C4-2B (cell line): ENCODE measurements at regions not wholly inside any gene's neighbourhood (a gene's known extent, or its start where the extent isn't known, plus 50 kb on each side); places are given as distances from the start of the nearest gene placed in this dataset.

Experiments used
- H3K27ac ChIP-seq: fragments of 450-650 bp; 2 replicates; pipeline ENCODE4 v1.5.1; 2017
- CTCF ChIP-seq: fragments of 450-650 bp; conservative IDR thresholded peaks from 2 replicates; pipeline ENCODE4 v1.5.1; 2017; ENCODE audit warnings: mild to moderate bottlenecking
- ZFX ChIP-seq: fragments of 450-650 bp; IDR thresholded peaks from 2 replicates; pipeline ENCODE4 v1.6.1; 2017

DNA sequence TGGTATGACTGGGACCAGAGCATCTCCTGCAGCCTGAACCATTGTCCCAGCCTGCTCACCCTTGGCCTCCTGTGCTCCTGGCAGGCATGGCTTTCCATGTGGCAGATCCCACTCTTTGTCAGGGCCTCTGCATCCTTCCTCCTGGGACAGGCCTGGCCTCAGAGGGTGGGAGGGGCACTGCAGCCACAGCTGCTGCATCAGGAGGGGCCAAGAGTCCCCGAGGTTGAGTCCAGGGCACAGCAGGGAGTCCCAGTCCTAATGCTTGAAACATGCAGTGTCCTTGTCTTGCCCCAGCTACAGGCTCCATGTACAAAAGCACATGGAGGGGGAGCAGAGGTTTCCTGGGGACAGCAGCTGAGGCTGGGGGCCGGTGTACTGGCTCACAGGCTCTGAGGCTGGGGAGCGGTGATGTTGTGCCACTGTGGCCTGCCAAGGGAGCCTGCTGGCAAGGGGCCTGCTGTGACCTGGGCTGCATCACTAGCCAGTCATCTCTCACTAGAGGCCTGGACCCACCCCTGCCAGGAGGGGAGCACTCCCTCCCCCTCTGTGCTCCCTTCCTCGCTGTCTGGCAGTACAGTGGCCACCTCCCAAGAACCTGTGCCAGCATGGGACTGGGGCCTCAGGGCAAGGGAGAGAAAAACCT, 144.8 kb downstream of the ZNF248 start:
- H3K27ac ChIP-seq, result no peak overlapping the region
- TF ChIP-seq ZFX, result no peak
- TF ChIP-seq CTCF, result no peak

DNA sequence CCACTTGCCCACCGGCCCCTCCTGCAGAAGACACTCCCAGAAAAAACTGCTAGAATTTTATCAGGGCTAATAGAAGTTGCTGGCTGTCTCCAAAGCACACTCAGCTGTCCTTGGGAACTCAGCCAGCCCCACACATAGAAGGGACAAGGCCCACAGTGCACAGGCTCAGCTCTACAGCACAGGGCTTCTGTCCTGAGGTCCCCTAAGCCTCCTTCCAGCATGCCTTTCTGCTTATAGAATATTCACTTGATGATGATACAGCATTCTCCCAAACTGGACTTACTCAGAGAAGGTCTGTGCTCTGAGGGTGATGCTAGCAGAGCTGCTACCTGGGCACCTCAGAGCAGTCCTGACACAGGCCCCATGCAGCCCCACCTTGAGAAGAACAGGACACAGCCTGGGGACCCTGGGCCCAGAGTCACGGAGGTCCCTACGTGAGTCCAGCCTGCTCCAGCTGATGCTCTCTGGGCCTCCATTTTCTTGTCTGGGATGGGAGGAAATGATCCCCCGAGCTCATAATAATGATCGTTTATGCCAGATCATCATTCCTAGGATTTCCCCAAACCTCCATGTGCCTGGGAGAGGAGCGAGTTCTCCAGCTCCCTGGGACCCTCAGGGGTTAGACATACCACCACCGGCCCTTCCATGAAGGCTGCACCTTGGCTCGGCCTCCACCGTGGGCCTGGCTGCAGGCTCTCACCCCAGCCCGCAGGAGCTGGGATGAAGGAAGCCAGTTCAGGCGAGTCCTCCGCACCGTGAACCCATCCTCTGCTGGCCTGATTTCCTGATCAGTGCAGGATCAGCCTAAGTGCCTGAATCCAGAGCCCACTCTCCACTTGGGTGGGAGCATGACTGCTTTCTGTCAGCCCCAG, 145.6 kb downstream of the ZNF248 start:
- no peak for TF ChIP-seq ZFX
- TF ChIP-seq CTCF, result no peak
- H3K27ac ChIP-seq, result no peak overlapping the region

DNA sequence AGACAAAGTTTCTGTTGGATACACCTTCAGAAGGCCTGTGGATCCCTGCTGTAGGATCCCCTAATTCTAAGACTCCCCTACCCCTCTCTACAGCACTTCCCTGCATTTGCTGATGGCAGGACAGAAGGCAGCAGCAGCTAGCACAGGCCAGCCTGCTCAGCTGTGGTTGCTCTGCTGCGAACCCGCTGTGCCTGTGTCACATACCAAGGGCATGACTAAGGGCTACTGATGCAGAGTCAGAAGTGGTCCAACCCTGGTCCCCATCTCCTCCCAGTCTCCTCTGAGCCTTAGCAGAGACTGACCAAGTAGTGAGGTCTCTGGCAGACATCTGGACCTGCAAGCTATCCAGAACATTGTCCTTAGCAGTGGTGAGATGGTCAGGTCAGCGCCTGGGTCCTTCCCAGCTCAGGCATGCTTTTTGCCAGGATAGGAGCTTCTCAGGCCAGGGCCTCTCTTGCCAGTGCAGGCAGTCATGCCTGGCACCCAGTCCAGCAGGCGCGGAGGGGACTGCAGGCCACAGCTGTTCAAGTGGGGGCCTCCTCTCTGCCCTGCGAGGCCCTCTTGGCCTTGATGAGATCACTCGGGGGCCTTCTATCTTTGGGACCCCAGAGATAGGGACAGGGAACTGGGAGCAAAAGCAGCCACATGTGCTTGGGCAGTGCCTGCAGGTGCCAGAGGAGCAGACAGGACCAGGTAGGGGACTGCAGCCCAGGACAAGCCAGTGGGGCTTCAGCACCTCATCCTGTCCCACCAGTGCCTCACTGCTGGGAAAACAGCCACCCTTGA, 146.4 kb downstream of the ZNF248 start:
- TF ChIP-seq CTCF (no peak), ZFX (no peak)
- H3K27ac ChIP-seq, result no peak overlapping the region

DNA sequence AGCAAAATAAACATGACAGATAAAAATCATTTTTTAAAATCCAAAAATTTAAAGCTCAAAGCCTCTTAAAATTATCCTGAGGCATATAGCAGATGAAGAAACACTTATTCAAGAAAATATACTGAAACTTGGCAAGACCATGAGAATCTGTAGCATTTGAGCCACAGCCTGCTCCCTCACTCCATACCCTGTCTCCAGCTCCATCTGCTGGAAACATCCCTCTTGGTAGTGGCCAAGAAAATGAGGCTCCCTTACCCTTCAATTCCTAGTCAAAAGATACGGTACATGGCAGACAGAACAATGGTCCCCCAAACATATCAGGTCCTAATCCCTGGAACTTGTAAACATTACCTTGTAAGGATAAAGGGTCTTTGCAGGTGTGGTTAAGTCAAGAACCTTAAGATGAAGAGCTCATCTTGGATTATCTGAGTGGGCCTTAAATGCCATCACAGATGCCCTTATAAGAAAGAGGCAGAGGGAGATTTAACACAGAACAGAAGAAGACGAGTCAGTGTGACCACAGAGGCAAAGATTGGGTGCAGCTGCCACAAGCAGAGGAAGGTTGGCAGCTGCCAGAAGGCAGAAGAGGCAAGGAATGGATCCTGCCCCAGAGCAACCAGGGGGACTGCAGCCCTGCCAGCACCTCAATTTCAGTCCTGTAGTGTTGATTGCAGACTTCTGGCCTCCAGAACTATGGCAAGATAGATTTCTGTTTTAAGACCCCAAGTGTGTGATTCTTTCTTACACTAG, 149.4 kb downstream of the ZNF248 start:
- no peak for TF ChIP-seq ZFX
- peak; percentile 30 for TF ChIP-seq CTCF
- H3K27ac ChIP-seq, result no peak overlapping the region

- TF ChIP-seq ZFX, result no peak
- TF ChIP-seq CTCF, result no peak
- H3K27ac ChIP-seq, result no peak overlapping the region
Observed at GRCh38 chr10:37704566-37704965, 152.8 kb downstream of the ZNF248 start.

- no peak overlapping the region for H3K27ac ChIP-seq
- TF ChIP-seq ZFX (no peak), CTCF (no peak)
Observed at GRCh38 chr10:37703833-37704382, 153.5 kb downstream of the ZNF248 start.
